ENCODE measurements at regions not wholly inside any gene's neighbourhood (a gene's known extent, or its start where the extent isn't known, plus 50 kb on each side); places are given as distances from the start of the nearest gene placed in this dataset.

- no peak overlapping the region for H3K9ac ChIP-seq (ENCODE audit: low read length)
- H3K27ac ChIP-seq (ENCODE audit: low read length), result no peak overlapping the region
- TF ChIP-seq EZH2phosphoT487 (IDR thresholded peaks at IDR 0.05; ENCODE audit: low read depth), result no peak
- TF ChIP-seq CTCF (IDR thresholded peaks at IDR 0.05; ENCODE audit: low read depth, low read length), result no peak
- no peaks in the 10 kb centered on the region for H3K36me3 ChIP-seq (replicated peaks; ENCODE audit: low read depth, low read length)
- no peaks in the 10 kb centered on the region for H3K9me3 ChIP-seq (ENCODE audit: insufficient read depth, low read length)
- no peaks in the 10 kb centered on the region for H3K79me2 ChIP-seq (ENCODE audit: low read length)
- H3K4me3 ChIP-seq (ENCODE audit: low read length), result no peak overlapping the region
- no peaks in the 10 kb centered on the region; the same call in 1 of the 2 replicates for H4K20me1 ChIP-seq (ENCODE audit: insufficient read depth, low read length)
- no peak overlapping the region for H3K4me2 ChIP-seq (ENCODE audit: low read length)
- H2AFZ ChIP-seq (ENCODE audit: low read depth, low read length), result no peak overlapping the region
- peaks cover 46% of the 10 kb centered on the region for H3K27me3 ChIP-seq (ENCODE audit: low read depth, low read length)
- 0 out of 2 replicates have a peak, but pooled peaks cover under 1% of the 10 kb centered on the region for H3K4me1 ChIP-seq (ENCODE audit: low read length)
Observed at GRCh38 chr20:4330011-4330410, 80.9 kb upstream of the ADRA1D start.

- no peak overlapping the region for H3K4me2 ChIP-seq (ENCODE audit: low read length)
- H4K20me1 ChIP-seq (ENCODE audit: insufficient read depth, low read length), result no peaks in the 10 kb centered on the region; the same call in 1 of the 2 replicates
- no peak overlapping the region for H3K9ac ChIP-seq (ENCODE audit: low read length)
- no peak overlapping the region for H2AFZ ChIP-seq (ENCODE audit: low read depth, low read length)
- no peaks in the 10 kb centered on the region for H3K36me3 ChIP-seq (replicated peaks; ENCODE audit: low read depth, low read length)
- H3K27ac ChIP-seq (ENCODE audit: low read length), result no peak overlapping the region
- H3K4me3 ChIP-seq (ENCODE audit: low read length), result no peak overlapping the region
- TF ChIP-seq EZH2phosphoT487 (IDR thresholded peaks at IDR 0.05; ENCODE audit: low read depth) (no peak), CTCF (IDR thresholded peaks at IDR 0.05; ENCODE audit: low read depth, low read length) (no peak)
- no peaks in the 10 kb centered on the region for H3K9me3 ChIP-seq (ENCODE audit: insufficient read depth, low read length)
- H3K4me1 ChIP-seq (ENCODE audit: low read length), result 0 out of 2 replicates have a peak, but pooled peaks cover 4% of the 10 kb centered on the region
- peaks cover 42% of the 10 kb centered on the region for H3K27me3 ChIP-seq (ENCODE audit: low read depth, low read length)
- H3K79me2 ChIP-seq (ENCODE audit: low read length), result no peaks in the 10 kb centered on the region
Observed at GRCh38 chr20:4329232-4329631, 80.1 kb upstream of the ADRA1D start.

GRCh38 chr20:4328541-4328940 lies 79.5 kb upstream of the ADRA1D start:
- Histone ChIP-seq H3K4me3 (ENCODE audit: low read length) (no peak overlapping the region), H2AFZ (ENCODE audit: low read depth, low read length) (no peak overlapping the region), H3K9ac (ENCODE audit: low read length) (no peak overlapping the region), H3K79me2 (ENCODE audit: low read length) (no peaks in the 10 kb centered on the region), H4K20me1 (ENCODE audit: insufficient read depth, low read length) (no peaks in the 10 kb centered on the region), H3K9me3 (ENCODE audit: insufficient read depth, low read length) (no peaks in the 10 kb centered on the region), H3K4me1 (ENCODE audit: low read length) (0 out of 2 replicates have a peak, but pooled peaks cover 4% of the 10 kb centered on the region), H3K4me2 (ENCODE audit: low read length) (no peak overlapping the region), H3K27ac (ENCODE audit: low read length) (no peak overlapping the region), H3K27me3 (ENCODE audit: low read depth, low read length) (peaks cover 43% of the 10 kb centered on the region), H3K36me3 (replicated peaks; ENCODE audit: low read depth, low read length) (no peaks in the 10 kb centered on the region)
- TF ChIP-seq EZH2phosphoT487 (IDR thresholded peaks at IDR 0.05; ENCODE audit: low read depth), result no peak
- no peak for TF ChIP-seq CTCF (IDR thresholded peaks at IDR 0.05; ENCODE audit: low read depth, low read length)

GRCh38 chr20:4327956-4328355 lies 78.9 kb upstream of the ADRA1D start:
- no peak overlapping the region for H3K4me2 ChIP-seq (ENCODE audit: low read length)
- no peaks in the 10 kb centered on the region for H3K79me2 ChIP-seq (ENCODE audit: low read length)
- TF ChIP-seq CTCF (IDR thresholded peaks at IDR 0.05; ENCODE audit: low read depth, low read length), result no peak
- TF ChIP-seq EZH2phosphoT487 (IDR thresholded peaks at IDR 0.05; ENCODE audit: low read depth), result no peak
- no peaks in the 10 kb centered on the region for H3K9me3 ChIP-seq (ENCODE audit: insufficient read depth, low read length)
- peaks cover 43% of the 10 kb centered on the region for H3K27me3 ChIP-seq (ENCODE audit: low read depth, low read length)
- H3K4me3 ChIP-seq (ENCODE audit: low read length), result no peak overlapping the region
- no peak overlapping the region for H2AFZ ChIP-seq (ENCODE audit: low read depth, low read length)
- no peaks in the 10 kb centered on the region for H4K20me1 ChIP-seq (ENCODE audit: insufficient read depth, low read length)
- no peak overlapping the region for H3K9ac ChIP-seq (ENCODE audit: low read length)
- H3K27ac ChIP-seq (ENCODE audit: low read length), result no peak overlapping the region
- H3K36me3 ChIP-seq (replicated peaks; ENCODE audit: low read depth, low read length), result no peaks in the 10 kb centered on the region
- 0 out of 2 replicates have a peak, but pooled peaks cover 4% of the 10 kb centered on the region for H3K4me1 ChIP-seq (ENCODE audit: low read length)
